ENCODE measurements at regions not wholly inside any gene's neighbourhood (a gene's known extent, or its start where the extent isn't known, plus 50 kb on each side); places are given as distances from the start of the nearest gene placed in this dataset.

DNA sequence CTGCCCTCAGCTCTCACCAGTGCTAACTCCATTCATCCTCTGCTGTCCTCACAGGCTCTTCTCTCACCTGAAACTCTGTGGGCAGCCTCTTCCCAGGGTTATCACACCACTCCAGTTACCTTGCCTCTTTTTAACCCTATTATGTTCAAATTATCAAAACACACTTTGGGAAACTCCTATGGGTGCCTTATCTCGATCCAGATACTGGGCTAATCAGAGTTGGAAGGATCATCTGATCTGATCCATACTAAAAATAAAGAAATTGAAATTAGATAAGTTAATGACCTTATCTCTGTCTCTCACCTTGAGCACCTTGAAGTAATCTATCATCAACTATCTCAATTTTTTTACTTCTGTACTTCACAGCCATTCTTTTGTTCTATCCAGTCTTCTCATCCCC lies 300.5 kb upstream of the ISL1 start:
- Histone ChIP-seq H3K4me1 (replicated peaks) (no peaks in the 10 kb centered on the region), H3K4me3 (no peak overlapping the region), H3K36me3 (no peaks in the 10 kb centered on the region), H3K27me3 (replicated peaks; ENCODE audit: insufficient read depth) (no peaks in the 10 kb centered on the region), H3K9me3 (no peaks in the 10 kb centered on the region), H3K27ac (no peak overlapping the region)
- DNase-seq (ENCODE audit: low spot score) = no peak
- 50% methylated on average over 1 of the region's 1 CpG for WGBS
- TF ChIP-seq POLR2AphosphoS5 (IDR thresholded peaks at IDR 0.05) (no peak), POLR2A (IDR thresholded peaks at IDR 0.05) (no peak)
- TF ChIP-seq, protein P1, sequence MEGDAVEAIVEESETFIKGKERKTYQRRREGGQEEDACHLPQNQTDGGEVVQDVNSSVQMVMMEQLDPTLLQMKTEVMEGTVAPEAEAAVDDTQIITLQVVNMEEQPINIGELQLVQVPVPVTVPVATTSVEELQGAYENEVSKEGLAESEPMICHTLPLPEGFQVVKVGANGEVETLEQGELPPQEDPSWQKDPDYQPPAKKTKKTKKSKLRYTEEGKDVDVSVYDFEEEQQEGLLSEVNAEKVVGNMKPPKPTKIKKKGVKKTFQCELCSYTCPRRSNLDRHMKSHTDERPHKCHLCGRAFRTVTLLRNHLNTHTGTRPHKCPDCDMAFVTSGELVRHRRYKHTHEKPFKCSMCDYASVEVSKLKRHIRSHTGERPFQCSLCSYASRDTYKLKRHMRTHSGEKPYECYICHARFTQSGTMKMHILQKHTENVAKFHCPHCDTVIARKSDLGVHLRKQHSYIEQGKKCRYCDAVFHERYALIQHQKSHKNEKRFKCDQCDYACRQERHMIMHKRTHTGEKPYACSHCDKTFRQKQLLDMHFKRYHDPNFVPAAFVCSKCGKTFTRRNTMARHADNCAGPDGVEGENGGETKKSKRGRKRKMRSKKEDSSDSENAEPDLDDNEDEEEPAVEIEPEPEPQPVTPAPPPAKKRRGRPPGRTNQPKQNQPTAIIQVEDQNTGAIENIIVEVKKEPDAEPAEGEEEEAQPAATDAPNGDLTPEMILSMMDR (IDR thresholded peaks at IDR 0.05) = no peak
- intact Hi-C loops (cut with DNase I) = no loop called here

DNA sequence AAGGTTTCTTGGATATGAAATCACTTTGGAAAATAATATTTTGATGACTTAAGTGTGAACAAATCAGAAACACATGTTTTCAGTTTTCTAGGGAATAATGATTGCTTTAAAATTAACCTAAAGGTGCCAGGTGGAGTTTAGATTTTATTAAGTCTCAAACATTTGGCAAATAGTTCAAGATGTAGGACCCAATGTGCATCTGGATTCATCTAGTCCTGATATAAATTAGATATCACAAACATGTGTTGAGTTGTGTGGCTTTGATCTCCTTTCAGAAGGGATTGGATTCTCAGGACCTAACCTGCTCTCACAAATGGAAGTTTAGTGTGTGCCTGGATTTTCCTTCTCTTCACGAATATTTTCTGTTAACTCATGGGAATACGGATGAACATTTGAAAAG lies 291.4 kb upstream of the ISL1 start:
- Histone ChIP-seq H3K4me1 (replicated peaks) (no peaks in the 10 kb centered on the region), H3K9me3 (no peaks in the 10 kb centered on the region), H3K36me3 (no peaks in the 10 kb centered on the region), H3K4me3 (no peak overlapping the region), H3K27ac (no peak overlapping the region), H3K27me3 (replicated peaks; ENCODE audit: insufficient read depth) (no peaks in the 10 kb centered on the region)
- no peak for DNase-seq (ENCODE audit: low spot score)
- TF ChIP-seq, protein P1 (IDR thresholded peaks at IDR 0.05) = no peak
- TF ChIP-seq POLR2A (IDR thresholded peaks at IDR 0.05) (no peak), POLR2AphosphoS5 (IDR thresholded peaks at IDR 0.05) (no peak)
- intact Hi-C loops (cut with DNase I) = no loop called here
- WGBS = 91% methylated on average over 2 of the region's 2 CpGs

DNA sequence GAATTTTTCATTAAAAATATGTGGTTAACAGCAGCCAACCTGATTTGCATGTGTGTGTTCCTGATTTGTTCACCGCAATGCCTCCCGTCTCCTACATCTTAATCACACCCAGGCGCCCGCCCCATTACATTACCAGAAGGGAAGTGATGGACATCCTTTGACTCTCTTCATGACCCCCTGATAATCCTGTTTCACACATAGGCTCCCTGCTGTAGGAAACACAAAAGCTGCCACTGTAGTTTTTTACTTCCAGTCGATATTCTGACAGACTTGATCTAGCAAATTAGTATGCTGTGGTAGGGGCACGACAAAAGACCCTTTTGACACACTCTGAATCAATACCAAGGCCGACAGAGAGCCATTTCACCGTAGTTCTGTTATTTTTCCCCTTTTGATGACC lies 287.8 kb upstream of the ISL1 start:
- Histone ChIP-seq H3K36me3 (no peaks in the 10 kb centered on the region), H3K4me3 (no peak overlapping the region), H3K9me3 (no peaks in the 10 kb centered on the region), H3K27ac (no peak overlapping the region), H3K4me1 (replicated peaks) (no peaks in the 10 kb centered on the region), H3K27me3 (replicated peaks; ENCODE audit: insufficient read depth) (no peaks in the 10 kb centered on the region)
- DNase-seq (ENCODE audit: low spot score) = no peak
- intact Hi-C loops (cut with DNase I) = no loop called here
- TF ChIP-seq, protein P1 (IDR thresholded peaks at IDR 0.05) = no peak
- TF ChIP-seq POLR2AphosphoS5 (IDR thresholded peaks at IDR 0.05) = no peak
- no peak for TF ChIP-seq POLR2A (IDR thresholded peaks at IDR 0.05)
- 68% methylated on average over 8 of the region's 8 CpGs for WGBS

DNA sequence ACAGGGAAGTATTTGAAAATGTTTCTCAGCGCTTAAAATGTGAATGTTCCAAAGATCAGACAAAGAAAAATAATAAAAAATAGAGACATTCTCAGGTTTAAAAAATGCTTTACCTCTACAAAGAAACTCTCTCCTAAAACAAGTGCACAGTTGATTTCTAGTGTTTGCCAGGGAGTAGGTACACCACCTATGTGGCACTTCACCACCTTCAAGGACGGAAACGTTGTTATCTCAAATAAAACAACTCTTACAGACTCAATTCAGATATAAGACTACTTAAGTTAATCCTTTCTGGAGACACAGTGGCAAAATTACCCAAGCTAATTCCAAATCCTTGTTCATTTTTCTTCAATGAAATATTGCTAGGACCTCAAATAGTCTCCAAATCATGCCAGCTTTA lies 286.4 kb upstream of the ISL1 start:
- no peak for DNase-seq (ENCODE audit: low spot score)
- TF ChIP-seq, protein P1 (IDR thresholded peaks at IDR 0.05) = no peak
- TF ChIP-seq POLR2A (IDR thresholded peaks at IDR 0.05) = no peak
- TF ChIP-seq POLR2AphosphoS5 (IDR thresholded peaks at IDR 0.05) = no peak
- Histone ChIP-seq H3K27me3 (replicated peaks; ENCODE audit: insufficient read depth) (no peaks in the 10 kb centered on the region), H3K27ac (no peak overlapping the region), H3K9me3 (no peaks in the 10 kb centered on the region), H3K36me3 (no peaks in the 10 kb centered on the region), H3K4me3 (no peak overlapping the region), H3K4me1 (replicated peaks) (no peaks in the 10 kb centered on the region)
- WGBS = 82% methylated on average over 3 of the region's 3 CpGs
- intact Hi-C loops (cut with DNase I) = no loop called here

DNA sequence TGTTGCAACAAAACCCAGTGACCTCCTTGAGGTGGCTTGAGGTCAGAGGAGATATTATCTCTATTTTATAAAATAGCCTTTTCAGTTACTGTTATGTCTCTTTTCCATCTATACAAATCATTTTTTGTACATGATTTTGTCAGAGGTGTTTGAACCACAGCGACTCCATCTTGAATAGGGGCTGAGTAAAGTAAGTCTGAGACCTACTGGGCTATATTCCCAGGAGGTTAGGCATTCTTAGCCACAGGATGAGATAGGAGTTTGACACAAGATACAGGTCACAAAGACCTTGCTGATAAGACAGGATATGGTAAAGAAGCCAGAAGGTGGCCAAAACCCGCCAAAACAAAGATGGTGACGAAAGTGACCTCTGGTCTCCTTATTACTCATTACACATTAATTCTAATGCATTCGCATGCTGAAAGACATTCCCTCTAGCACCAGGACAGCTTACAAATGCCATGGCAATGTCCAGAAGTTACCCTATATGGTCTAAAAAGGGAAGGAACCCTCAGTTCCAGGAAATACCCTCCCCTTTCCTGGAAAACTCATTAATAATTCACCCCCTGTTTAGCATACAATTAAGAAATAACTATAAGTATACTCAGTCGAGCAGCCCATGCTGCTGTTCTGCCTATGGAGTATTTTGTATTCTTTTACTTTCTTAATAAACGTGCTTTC lies 283.9 kb upstream of the ISL1 start:
- Histone ChIP-seq H3K4me1 (replicated peaks) (no peaks in the 10 kb centered on the region), H3K9me3 (no peaks in the 10 kb centered on the region), H3K4me3 (no peak overlapping the region), H3K36me3 (no peaks in the 10 kb centered on the region), H3K27ac (no peak overlapping the region), H3K27me3 (replicated peaks; ENCODE audit: insufficient read depth) (no peaks in the 10 kb centered on the region)
- TF ChIP-seq POLR2AphosphoS5 (IDR thresholded peaks at IDR 0.05) (no peak), POLR2A (IDR thresholded peaks at IDR 0.05) (no peak)
- intact Hi-C loops (cut with DNase I) = no loop called here
- no peak for DNase-seq (ENCODE audit: low spot score)
- WGBS = 86% methylated on average over 6 of the region's 6 CpGs
